GM12878 (cell line): ENCODE measurements at regions not wholly inside any gene's neighbourhood (a gene's known extent, or its start where the extent isn't known, plus 50 kb on each side); places are given as distances from the start of the nearest gene placed in this dataset.
"Not testable (repeated sequence)": the region's sequence is repeated elsewhere in the genome, so short reads cannot be mapped to it uniquely, and the experiment has no call there.

Experiments used
- ATAC-seq: fragments of 200-7000 bp; cut with Tn5 transposase; 3 replicates; pipeline ENCODE4 v1.9.1; 2020; ENCODE audit warnings: mild to moderate bottlenecking, moderate library complexity
- BruUV-seq: library from RNA; stranded (reverse); fragments of 400-500 nt; replicated peaks from 2 replicates; lab custom pipeline; 2021; lab: Mats Ljungman, UMichigan
- CTCF ChIA-PET: fragments of 300-600 bp; sonication (Branson Sonifier 250); formaldehyde crosslinking; extraction: SDS; loops from one replicate; lab custom pipeline; 2021; ENCODE audit warnings: inconsistent platforms; lab: Yijun Ruan, JAX
- POLR2A ChIA-PET: fragments of 350-600 bp; formaldehyde crosslinking; extraction: SDS; loops from one replicate; lab custom pipeline; 2021; ENCODE audit warnings: inconsistent platforms; lab: Charles Lee
- RAD21 ChIA-PET: fragments of 300-600 bp; sonication (Branson Sonifier 250); formaldehyde crosslinking; loops from one replicate; lab custom pipeline; 2023; ENCODE audit warnings: antibody characterized with exemption; ENCODE audit not compliant: unreplicated experiment; lab: Charles Lee
- SMC1A ChIA-PET: fragments of 300-600 bp; sonication (Branson Sonifier 250); formaldehyde crosslinking; loops from one replicate; lab custom pipeline; 2023; ENCODE audit not compliant: unreplicated experiment, uncharacterized antibody; lab: Charles Lee
- DNase-seq: peaks from one replicate; pipeline ENCODE4 v3.0.0-alpha.2; 2011; ENCODE audit warnings: low read depth, low spot score
- FAIRE-seq: peaks from 3 replicates; lab custom pipeline; 2011; peaks lifted over from hg19 to GRCh38; lab: Jason Lieb, UNC
- H2AFZ ChIP-seq: 2 replicates; pipeline ENCODE4 v1.6.0; 2011; ENCODE audit warnings: low read depth, low read length, control low read depth; ENCODE audit not compliant: control insufficient read depth
- H3K27ac ChIP-seq: 2 replicates; pipeline ENCODE4 v1.5.1; 2011; ENCODE audit warnings: control low read depth; ENCODE audit not compliant: control insufficient read depth, insufficient read depth
- H3K27me3 ChIP-seq, 2 experiments: replicated peaks in 1 of 2; 2 replicates each; pipeline versions ENCODE4 v1.6.0 to v1.6.1; 2011; ENCODE audit warnings: low read length in 1 of 2; ENCODE audit not compliant: control insufficient read depth in 2 of 2, insufficient read depth in 2 of 2
- H3K36me3 ChIP-seq, 2 experiments: 2 replicates each; pipeline ENCODE4 v1.5.1; 2011; ENCODE audit warnings: low read length in 1 of 2; ENCODE audit not compliant: control insufficient read depth in 2 of 2, insufficient read depth in 2 of 2
- H3K4me1 ChIP-seq: 2 replicates; pipeline ENCODE4 v1.6.1; 2011; ENCODE audit warnings: mild to moderate bottlenecking, low read length, moderate library complexity, mixed read lengths; ENCODE audit not compliant: control insufficient read depth, insufficient read depth
- H3K4me2 ChIP-seq: 2 replicates; pipeline ENCODE4 v1.6.0; 2011; ENCODE audit warnings: control low read depth; ENCODE audit not compliant: control insufficient read depth, insufficient read depth
- H3K4me3 ChIP-seq: fragments of 200-600 bp; sonication (generic); 2 replicates; pipeline ENCODE4 v1.5.1; 2016
- H3K79me2 ChIP-seq: 2 replicates; pipeline ENCODE4 v1.6.0; 2011; ENCODE audit warnings: low read length; ENCODE audit not compliant: control insufficient read depth, insufficient read depth
- H3K9ac ChIP-seq: 2 replicates; pipeline ENCODE4 v1.8.0; 2011; ENCODE audit warnings: low read length, control low read depth, mixed read lengths; ENCODE audit not compliant: control insufficient read depth, insufficient read depth
- H3K9me3 ChIP-seq: replicated peaks from 3 replicates; pipeline ENCODE4 v1.5.1; 2011; ENCODE audit warnings: mild to moderate bottlenecking, low read length; ENCODE audit not compliant: control insufficient read depth, insufficient read depth
- H4K20me1 ChIP-seq: 2 replicates; pipeline ENCODE4 v1.6.0; 2011; ENCODE audit not compliant: control insufficient read depth, insufficient read depth
- WGBS: methylation state at CpG from one replicate; pipeline ENCODE4 v1.1.6; 2016; ENCODE audit warnings: low lambda C conversion rate; ENCODE audit not compliant: insufficient replicate concordance, insufficient coverage; ENCODE audit errors: missing lambda C conversion rate; 5-methylcytosine and 5-hydroxymethylcytosine counted together
- in situ Hi-C: fragments of 300-500 bp; cut with MboI; formaldehyde crosslinking; loops from 9 replicates; pipeline ENCODE4 v1.14.3; 2018; ENCODE audit warnings: mixed read lengths
- intact Hi-C: fragments of 100-400 bp; cut with micrococcal nuclease; formaldehyde crosslinking; loops from one replicate; pipeline ENCODE4 v1.14.2; 2022; ENCODE audit not compliant: unreplicated experiment

DNA sequence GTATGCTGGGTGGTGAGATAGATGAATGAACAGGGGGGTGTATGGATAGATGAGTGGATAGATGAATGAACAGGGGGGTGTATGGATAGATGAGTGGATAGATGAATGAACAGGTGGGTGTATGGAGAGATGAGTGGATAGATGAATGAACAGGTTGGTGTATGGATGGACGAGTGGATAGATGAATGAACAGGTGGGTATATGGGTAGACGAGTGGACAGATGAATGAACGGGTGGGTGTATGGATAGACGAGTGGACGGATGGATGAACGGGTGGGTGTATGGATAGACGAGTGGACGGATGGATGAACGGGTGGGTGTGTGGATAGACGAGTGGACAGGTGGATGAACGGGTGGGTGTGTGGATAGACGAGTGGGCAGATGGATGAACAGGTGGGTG, 110.3 kb upstream of the ZNF469 start:
- H3K79me2 ChIP-seq, H3K27me3 ChIP-seq, intact Hi-C loops, RAD21 ChIA-PET, H3K9ac ChIP-seq, FAIRE-seq, H3K4me1 ChIP-seq, H3K36me3 ChIP-seq, H3K9me3 ChIP-seq, SMC1A ChIA-PET, H2AFZ ChIP-seq, ATAC-seq, H3K27ac ChIP-seq, H3K4me3 ChIP-seq, CTCF ChIA-PET, BruUV-seq, in situ Hi-C loops, H4K20me1 ChIP-seq, POLR2A ChIA-PET, DNase-seq, H3K4me2 ChIP-seq: not testable (repeated sequence)
- whole genome bisulfite sequencing, result 61% methylated on average over 12 of the region's 12 CpGs

DNA sequence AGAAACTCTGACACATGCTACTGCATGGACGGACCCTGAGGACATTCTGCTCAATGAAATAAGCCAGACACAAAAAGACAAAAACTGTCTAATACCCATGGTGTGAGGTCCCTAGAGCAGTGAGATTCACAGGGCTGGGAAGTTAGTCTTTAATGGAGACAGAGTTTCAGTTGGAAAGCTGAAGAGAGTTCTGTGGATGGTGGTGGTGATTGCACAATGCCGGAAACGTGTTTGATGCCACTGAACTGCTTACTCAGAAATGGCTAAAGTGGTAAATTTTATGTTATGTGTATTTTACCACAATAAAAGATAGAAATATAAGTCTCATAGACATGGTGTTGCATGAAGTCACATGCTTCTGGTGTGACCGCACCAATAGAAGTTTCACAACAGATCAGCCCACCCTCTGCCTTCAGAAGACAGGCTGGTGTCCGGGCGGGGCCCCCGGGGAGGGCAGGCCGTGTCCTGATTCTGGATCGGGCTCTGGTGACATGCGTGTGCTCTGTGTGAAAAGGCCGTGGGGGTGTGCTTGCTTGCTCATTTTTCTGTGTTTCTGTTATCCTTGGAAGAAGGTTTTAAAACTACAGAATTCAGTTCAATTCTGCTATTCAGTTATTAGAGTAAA, 108.5 kb upstream of the ZNF469 start:
- H3K4me3 ChIP-seq, FAIRE-seq, CTCF ChIA-PET, intact Hi-C loops, BruUV-seq, ATAC-seq, H3K27me3 ChIP-seq, H2AFZ ChIP-seq, H3K79me2 ChIP-seq, H3K4me1 ChIP-seq, in situ Hi-C loops, H3K4me2 ChIP-seq, H3K9ac ChIP-seq, RAD21 ChIA-PET, H4K20me1 ChIP-seq, H3K36me3 ChIP-seq, POLR2A ChIA-PET, H3K9me3 ChIP-seq, DNase-seq, H3K27ac ChIP-seq, SMC1A ChIA-PET: not testable (repeated sequence)
- 58% methylated on average over 10 of the region's 11 CpGs for WGBS
